ENCODE measurements at regions not wholly inside any gene's neighbourhood (a gene's known extent, or its start where the extent isn't known, plus 50 kb on each side); places are given as distances from the start of the nearest gene placed in this dataset.

DNA sequence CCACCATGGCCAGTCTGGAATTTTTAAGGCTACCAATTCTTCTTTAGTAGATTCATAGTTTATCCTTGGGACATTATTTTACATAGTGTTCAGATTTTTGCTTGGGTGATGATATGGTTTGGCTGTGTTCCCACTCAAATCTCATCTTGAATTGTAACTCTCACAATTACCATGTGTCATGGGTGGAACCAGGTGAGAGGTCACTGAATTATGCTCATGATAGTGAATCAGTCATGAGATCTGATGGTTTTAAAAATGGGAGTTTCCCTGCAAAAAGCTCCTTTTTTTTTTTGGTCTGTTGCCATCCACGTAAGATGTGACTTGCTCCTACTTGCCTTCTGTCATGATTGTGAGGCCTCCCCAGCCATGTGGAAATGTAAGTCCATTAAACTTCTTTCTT, 163.9 kb downstream of the GABRG2 start:
- no peak overlapping the region for H3K4me3 ChIP-seq (ENCODE audit: low read depth, low read length)
- TF ChIP-seq, protein P1, sequence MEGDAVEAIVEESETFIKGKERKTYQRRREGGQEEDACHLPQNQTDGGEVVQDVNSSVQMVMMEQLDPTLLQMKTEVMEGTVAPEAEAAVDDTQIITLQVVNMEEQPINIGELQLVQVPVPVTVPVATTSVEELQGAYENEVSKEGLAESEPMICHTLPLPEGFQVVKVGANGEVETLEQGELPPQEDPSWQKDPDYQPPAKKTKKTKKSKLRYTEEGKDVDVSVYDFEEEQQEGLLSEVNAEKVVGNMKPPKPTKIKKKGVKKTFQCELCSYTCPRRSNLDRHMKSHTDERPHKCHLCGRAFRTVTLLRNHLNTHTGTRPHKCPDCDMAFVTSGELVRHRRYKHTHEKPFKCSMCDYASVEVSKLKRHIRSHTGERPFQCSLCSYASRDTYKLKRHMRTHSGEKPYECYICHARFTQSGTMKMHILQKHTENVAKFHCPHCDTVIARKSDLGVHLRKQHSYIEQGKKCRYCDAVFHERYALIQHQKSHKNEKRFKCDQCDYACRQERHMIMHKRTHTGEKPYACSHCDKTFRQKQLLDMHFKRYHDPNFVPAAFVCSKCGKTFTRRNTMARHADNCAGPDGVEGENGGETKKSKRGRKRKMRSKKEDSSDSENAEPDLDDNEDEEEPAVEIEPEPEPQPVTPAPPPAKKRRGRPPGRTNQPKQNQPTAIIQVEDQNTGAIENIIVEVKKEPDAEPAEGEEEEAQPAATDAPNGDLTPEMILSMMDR (IDR thresholded peaks at IDR 0.05; ENCODE audit: low read depth, low read length, missing control alignments), result no peak
- in situ Hi-C loops (cut with HindIII; ENCODE audit: low sequenced_read_pairs), result no loop called here
- DNase-seq (ENCODE audit: low read depth), result no peak

DNA sequence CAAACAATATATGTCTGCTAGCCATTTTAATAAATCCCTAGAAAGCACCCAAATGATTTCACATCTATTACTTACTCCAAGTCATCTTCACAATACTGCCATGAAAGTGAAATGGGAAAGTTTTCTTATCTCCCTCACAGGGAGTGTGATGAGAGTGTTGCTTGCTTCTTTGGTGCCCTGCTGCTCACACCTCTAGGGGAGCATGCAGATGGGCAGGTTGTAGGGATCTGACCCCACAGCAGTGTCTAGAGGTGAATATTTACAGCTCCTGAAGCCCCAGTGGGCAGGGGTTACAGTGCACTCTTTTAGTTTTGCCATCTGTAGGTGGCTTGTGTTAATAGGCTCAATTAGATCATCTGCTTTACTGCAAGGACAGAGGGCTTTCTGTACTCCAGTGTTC, 173.2 kb downstream of the GABRG2 start:
- no peak overlapping the region for H3K4me3 ChIP-seq (ENCODE audit: low read depth, low read length)
- DNase-seq (ENCODE audit: low read depth), result no peak
- in situ Hi-C loops (cut with HindIII; ENCODE audit: low sequenced_read_pairs), result no loop called here
- TF ChIP-seq, protein P1 (IDR thresholded peaks at IDR 0.05; ENCODE audit: low read depth, low read length, missing control alignments), result no peak

DNA sequence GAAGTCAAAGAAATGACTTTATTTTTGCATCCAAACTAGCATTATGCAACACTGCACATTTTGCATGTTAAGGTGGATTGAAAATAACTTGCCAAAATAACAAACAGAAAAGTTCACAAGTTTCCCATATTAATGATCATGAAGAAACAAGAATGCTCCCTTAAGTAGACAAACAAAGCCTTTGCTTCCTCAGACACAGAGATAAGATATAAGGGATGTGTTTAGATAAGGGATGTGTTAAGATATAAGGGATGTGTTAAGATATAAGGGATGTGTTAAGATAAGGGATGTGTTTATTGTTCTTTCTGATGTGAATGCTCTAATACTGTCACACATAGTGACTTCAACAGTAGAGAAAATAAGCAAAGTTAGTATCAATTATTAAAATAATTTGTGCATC, 174.8 kb downstream of the GABRG2 start:
- TF ChIP-seq, protein P1 (IDR thresholded peaks at IDR 0.05; ENCODE audit: low read depth, low read length, missing control alignments), result no peak
- in situ Hi-C loops (cut with HindIII; ENCODE audit: low sequenced_read_pairs), result no loop called here
- no peak overlapping the region for H3K4me3 ChIP-seq (ENCODE audit: low read depth, low read length)
- no peak for DNase-seq (ENCODE audit: low read depth)

DNA sequence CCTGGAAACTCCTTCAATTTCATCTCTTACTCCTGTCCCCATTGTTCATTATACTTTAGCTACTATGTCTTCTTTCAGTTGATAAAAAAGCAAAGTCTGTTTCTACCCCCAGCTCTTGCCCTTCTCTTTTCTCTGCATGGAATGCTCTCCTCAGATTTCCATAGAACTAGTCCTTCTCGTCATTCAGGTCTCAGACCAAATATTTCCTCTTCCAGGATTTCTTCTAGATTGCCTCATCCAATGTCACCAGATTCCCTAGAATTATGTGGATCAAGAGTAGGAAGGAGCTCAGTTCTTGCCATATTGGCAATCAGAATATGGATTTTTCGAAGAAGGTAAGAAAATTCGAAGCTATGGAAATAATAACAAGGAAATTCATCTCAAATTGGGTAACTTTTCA, 176.1 kb downstream of the GABRG2 start:
- in situ Hi-C loops (cut with HindIII; ENCODE audit: low sequenced_read_pairs), result no loop called here
- no peak for DNase-seq (ENCODE audit: low read depth)
- H3K4me3 ChIP-seq (ENCODE audit: low read depth, low read length), result no peak overlapping the region
- TF ChIP-seq, protein P1 (IDR thresholded peaks at IDR 0.05; ENCODE audit: low read depth, low read length, missing control alignments), result no peak

DNA sequence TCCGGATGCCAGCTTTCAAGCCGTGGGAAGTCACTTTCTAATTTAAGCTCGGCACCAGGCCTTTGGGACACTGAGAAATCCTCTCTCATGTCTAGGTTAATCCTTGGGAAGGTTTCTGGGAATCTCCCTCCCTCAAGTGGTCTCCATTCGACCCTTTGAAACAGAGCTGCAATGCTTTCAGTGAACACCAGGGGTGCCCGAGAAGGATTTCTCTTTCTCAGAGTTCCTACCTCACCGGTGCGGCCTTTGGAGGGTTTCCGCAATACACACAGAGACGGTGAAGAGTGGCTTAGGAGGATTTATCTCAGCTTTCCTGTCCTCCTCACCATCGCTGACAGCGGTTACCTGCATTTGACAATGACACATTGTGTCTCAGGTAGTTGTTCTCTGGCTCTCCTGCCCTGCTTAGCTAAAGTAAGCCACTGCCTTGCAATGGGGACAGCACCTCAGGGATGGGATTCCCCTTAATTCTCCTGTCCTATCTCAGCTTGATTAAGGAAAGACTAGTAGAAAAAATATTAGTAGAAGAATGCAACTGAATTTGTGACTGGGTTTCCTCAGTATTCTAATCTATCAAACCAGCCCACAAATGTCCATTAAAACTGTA, 180.6 kb downstream of the GABRG2 start:
- no peak for DNase-seq (ENCODE audit: low read depth)
- no peak overlapping the region for H3K4me3 ChIP-seq (ENCODE audit: low read depth, low read length)
- in situ Hi-C loops (cut with HindIII; ENCODE audit: low sequenced_read_pairs), result no loop called here
- TF ChIP-seq, protein P1 (IDR thresholded peaks at IDR 0.05; ENCODE audit: low read depth, low read length, missing control alignments), result peak; percentile 15

DNA sequence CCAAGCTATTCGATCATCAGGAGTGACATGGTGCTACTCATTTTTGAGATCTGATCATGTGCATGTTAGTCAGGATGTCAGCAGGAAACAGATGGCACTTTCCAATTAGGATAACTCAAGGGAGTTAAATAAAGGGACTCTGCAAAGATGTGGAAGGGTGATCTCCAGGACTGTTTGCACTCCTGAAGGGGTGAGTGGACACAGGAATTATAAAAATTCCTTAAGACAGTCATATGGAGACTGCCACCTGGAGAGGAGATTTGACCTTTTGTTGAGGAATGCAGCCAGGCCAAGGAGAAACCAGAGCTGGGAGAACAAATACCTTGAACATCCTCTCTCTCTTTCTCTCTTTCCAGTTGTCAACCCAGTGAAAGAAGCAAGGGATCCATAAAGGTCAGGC, 189.1 kb downstream of the GABRG2 start:
- no peak for DNase-seq (ENCODE audit: low read depth)
- TF ChIP-seq, protein P1 (IDR thresholded peaks at IDR 0.05; ENCODE audit: low read depth, low read length, missing control alignments), result no peak
- in situ Hi-C loops (cut with HindIII; ENCODE audit: low sequenced_read_pairs), result no loop called here
- H3K4me3 ChIP-seq (ENCODE audit: low read depth, low read length), result no peak overlapping the region
